Bronchial epithelial cell (primary cell): ENCODE measurements at regions not wholly inside any gene's neighbourhood (a gene's known extent, or its start where the extent isn't known, plus 50 kb on each side); places are given as distances from the start of the nearest gene placed in this dataset.
A peak's percentile ranks its signal among the peaks of the same experiment; 100 is the strongest.

Experiments
- DNase-seq: peaks from one replicate; pipeline ENCODE4 v3.0.0-alpha.2; 2010; ENCODE audit warnings: low read depth
- FAIRE-seq: peaks from 2 replicates; lab custom pipeline; 2011; peaks lifted over from hg19 to GRCh38; lab: Jason Lieb, UNC
- H3K27me3 ChIP-seq: 2 replicates; pipeline ENCODE4 v1.5.1; 2011; ENCODE audit warnings: low read length; ENCODE audit not compliant: control insufficient read depth, insufficient read depth
- H3K36me3 ChIP-seq: 2 replicates; pipeline ENCODE4 v1.5.1; 2011; ENCODE audit warnings: low read length; ENCODE audit not compliant: control insufficient read depth, insufficient read depth
- H3K4me3 ChIP-seq: 2 replicates; pipeline ENCODE4 v1.5.1; 2011; ENCODE audit warnings: mild to moderate bottlenecking, low read depth, low read length, control low read depth
- TF ChIP-seq, protein P1 (sequence below): IDR thresholded peaks from 2 replicates; pipeline ENCODE4 v1.5.1; 2011; ENCODE audit warnings: mild to moderate bottlenecking, moderate library complexity, low read length, control low read depth, inconsistent platforms; ENCODE audit not compliant: insufficient read depth, severe bottlenecking

DNA sequence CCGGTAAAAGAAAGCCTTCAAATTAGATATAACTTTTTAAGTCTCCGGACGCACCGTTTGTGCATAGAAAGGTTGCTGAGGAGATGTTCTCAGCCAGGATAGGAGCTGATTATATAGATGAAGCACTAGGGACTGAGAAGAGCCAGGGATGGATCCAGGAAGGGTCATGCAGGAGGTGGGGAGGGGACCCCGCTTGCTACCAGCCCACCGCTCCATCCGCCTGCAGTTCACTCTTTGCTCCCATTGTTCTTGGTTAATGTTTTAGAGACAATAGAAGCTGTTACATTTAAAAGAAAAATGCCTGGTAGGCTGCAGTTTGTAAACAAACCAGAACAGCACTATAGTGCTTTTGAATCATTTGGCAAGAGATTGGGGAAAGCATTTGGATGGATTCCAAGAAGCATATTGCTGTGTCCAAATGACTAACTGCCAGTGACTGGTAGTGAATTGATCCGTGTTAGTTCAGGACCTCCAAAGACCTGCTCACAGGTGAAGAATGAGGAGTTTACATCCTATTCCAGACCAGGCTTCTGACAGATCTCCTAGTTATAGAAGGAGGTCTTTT, 175.9 kb upstream of the TAC1 start:
- DNase-seq, result peak; percentile 22
- TF ChIP-seq, protein P1, sequence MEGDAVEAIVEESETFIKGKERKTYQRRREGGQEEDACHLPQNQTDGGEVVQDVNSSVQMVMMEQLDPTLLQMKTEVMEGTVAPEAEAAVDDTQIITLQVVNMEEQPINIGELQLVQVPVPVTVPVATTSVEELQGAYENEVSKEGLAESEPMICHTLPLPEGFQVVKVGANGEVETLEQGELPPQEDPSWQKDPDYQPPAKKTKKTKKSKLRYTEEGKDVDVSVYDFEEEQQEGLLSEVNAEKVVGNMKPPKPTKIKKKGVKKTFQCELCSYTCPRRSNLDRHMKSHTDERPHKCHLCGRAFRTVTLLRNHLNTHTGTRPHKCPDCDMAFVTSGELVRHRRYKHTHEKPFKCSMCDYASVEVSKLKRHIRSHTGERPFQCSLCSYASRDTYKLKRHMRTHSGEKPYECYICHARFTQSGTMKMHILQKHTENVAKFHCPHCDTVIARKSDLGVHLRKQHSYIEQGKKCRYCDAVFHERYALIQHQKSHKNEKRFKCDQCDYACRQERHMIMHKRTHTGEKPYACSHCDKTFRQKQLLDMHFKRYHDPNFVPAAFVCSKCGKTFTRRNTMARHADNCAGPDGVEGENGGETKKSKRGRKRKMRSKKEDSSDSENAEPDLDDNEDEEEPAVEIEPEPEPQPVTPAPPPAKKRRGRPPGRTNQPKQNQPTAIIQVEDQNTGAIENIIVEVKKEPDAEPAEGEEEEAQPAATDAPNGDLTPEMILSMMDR, result no peak
- no peak for FAIRE-seq
- Histone ChIP-seq H3K27me3 (no peaks in the 10 kb centered on the region), H3K36me3 (no peaks in the 10 kb centered on the region), H3K4me3 (no peak overlapping the region)

GRCh38 chr7:97565665-97566064, 166.2 kb upstream of the TAC1 start:
- H3K36me3 ChIP-seq, result no peaks in the 10 kb centered on the region
- no peaks in the 10 kb centered on the region for H3K27me3 ChIP-seq
- TF ChIP-seq, protein P1, result no peak
- no peak overlapping the region for H3K4me3 ChIP-seq
- DNase-seq, result no peak
- FAIRE-seq, result no peak

DNA sequence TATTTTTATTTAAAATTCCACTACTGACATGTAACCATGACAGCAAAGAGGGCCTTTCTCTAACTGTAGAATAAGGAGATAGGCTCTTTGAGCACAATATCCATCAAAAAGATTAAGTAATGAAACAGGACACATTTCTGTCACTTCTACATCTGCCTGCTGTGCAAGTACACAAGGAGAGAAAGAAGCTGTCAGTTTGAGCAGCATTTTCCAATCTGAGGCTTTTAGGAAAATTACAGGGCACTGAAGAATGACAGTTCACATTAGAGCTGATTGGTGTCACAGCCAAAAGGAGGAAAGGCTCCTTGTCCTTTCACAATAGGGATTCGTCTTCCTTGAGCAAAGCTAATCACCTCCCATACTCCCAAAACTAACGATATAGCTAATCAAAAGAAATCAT, 158.8 kb upstream of the TAC1 start:
- FAIRE-seq (no peak), DNase-seq (no peak)
- H3K36me3 ChIP-seq, result no peaks in the 10 kb centered on the region
- TF ChIP-seq, protein P1, result no peak
- no peak overlapping the region for H3K4me3 ChIP-seq
- no peaks in the 10 kb centered on the region for H3K27me3 ChIP-seq

DNA sequence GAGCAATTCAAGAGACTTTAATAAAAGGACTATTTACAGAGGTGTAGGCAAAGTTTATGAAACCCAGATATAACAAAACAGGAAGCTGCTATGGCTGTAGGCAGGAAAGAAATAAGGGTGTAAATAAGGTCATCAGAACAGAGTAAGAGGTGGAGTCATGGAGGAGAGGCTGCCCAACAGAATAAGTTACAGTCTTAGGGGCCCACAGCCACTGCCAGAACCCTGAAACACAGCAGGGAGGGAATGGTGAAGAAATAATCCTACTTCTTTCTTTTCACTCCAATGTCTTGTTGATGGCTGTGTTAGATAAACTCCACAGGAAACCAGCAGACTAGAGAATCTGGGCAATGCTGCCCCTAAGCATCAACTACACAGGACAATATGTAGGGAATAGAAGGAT, 155.8 kb upstream of the TAC1 start:
- H3K27me3 ChIP-seq, result no peaks in the 10 kb centered on the region
- no peak overlapping the region for H3K4me3 ChIP-seq
- TF ChIP-seq, protein P1, result no peak
- no peaks in the 10 kb centered on the region for H3K36me3 ChIP-seq
- no peak for FAIRE-seq
- no peak for DNase-seq

GRCh38 chr7:97578225-97578624, 153.7 kb upstream of the TAC1 start:
- FAIRE-seq (no peak), DNase-seq (no peak)
- TF ChIP-seq, protein P1, result no peak
- H3K4me3 ChIP-seq, result no peak overlapping the region
- no peaks in the 10 kb centered on the region for H3K27me3 ChIP-seq
- H3K36me3 ChIP-seq, result no peaks in the 10 kb centered on the region

DNA sequence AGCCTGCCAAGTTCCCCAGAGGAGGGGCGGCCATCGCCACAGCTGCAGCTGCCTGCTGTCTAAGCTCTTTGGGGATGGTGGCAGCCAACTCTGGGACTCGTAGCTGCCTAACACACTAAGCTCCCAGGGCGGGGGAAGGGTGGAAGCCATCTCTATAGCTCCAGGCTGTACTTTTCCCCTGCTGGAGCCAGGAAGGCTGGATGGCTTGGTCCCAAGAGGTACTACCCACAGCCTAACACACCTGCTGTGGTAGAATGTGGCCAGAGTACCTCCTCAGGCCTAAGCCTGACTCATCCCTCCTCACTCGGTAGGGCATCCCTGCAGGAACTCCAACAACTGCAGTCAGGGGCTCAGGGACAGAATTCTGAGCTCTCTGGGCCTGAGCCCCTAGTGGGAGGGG, 151.7 kb upstream of the TAC1 start:
- FAIRE-seq, result no peak

More for the DNA sequence above, 151.7 kb upstream of the TAC1 start:
- DNase-seq, result no peak
- H3K4me3 ChIP-seq, result no peak overlapping the region
- H3K36me3 ChIP-seq, result no peaks in the 10 kb centered on the region
- H3K27me3 ChIP-seq, result no peaks in the 10 kb centered on the region
- TF ChIP-seq, protein P1, result no peak
